Astrocyte (in vitro differentiated cells and primary cell): ENCODE measurements at regions not wholly inside any gene's neighbourhood (a gene's known extent, or its start where the extent isn't known, plus 50 kb on each side); places are given as distances from the start of the nearest gene placed in this dataset.

Source experiments
- CTCF ChIP-seq: IDR thresholded peaks from 2 replicates; pipeline ENCODE4 v1.5.1; 2011; ENCODE audit warnings: low read depth, mild to moderate bottlenecking, inconsistent platforms, low read length, moderate library complexity; ENCODE audit not compliant: insufficient read depth
- EZH2 ChIP-seq: IDR thresholded peaks from 2 replicates; pipeline ENCODE4 v1.6.1; 2012; ENCODE audit warnings: mild to moderate bottlenecking, low read length, inconsistent platforms; ENCODE audit not compliant: insufficient read depth

- TF ChIP-seq EZH2 (no peak), CTCF (no peak)
These were observed 93.5 kb upstream of the TNPO1 start for GRCh38 chr5:72722792-72723452.
